GM12878 (cell line): ENCODE measurements at regions not wholly inside any gene's neighbourhood (a gene's known extent, or its start where the extent isn't known, plus 50 kb on each side); places are given as distances from the start of the nearest gene placed in this dataset.
"Not testable (repeated sequence)": the region's sequence is repeated elsewhere in the genome, so short reads cannot be mapped to it uniquely, and the experiment has no call there.

Experiments used
- ATAC-seq: fragments of 200-7000 bp; cut with Tn5 transposase; 3 replicates; pipeline ENCODE4 v1.9.1; 2020; ENCODE audit warnings: mild to moderate bottlenecking, moderate library complexity
- BruUV-seq: library from RNA; stranded (reverse); fragments of 400-500 nt; replicated peaks from 2 replicates; lab custom pipeline; 2021; lab: Mats Ljungman, UMichigan
- CTCF ChIA-PET: fragments of 300-600 bp; sonication (Branson Sonifier 250); formaldehyde crosslinking; extraction: SDS; loops from one replicate; lab custom pipeline; 2021; ENCODE audit warnings: inconsistent platforms; lab: Yijun Ruan, JAX
- POLR2A ChIA-PET: fragments of 350-600 bp; formaldehyde crosslinking; extraction: SDS; loops from one replicate; lab custom pipeline; 2021; ENCODE audit warnings: inconsistent platforms; lab: Charles Lee
- RAD21 ChIA-PET: fragments of 300-600 bp; sonication (Branson Sonifier 250); formaldehyde crosslinking; loops from one replicate; lab custom pipeline; 2023; ENCODE audit warnings: antibody characterized with exemption; ENCODE audit not compliant: unreplicated experiment; lab: Charles Lee
- SMC1A ChIA-PET: fragments of 300-600 bp; sonication (Branson Sonifier 250); formaldehyde crosslinking; loops from one replicate; lab custom pipeline; 2023; ENCODE audit not compliant: unreplicated experiment, uncharacterized antibody; lab: Charles Lee
- DNase-seq: peaks from one replicate; pipeline ENCODE4 v3.0.0-alpha.2; 2011; ENCODE audit warnings: low read depth, low spot score
- FAIRE-seq: peaks from 3 replicates; lab custom pipeline; 2011; peaks lifted over from hg19 to GRCh38; lab: Jason Lieb, UNC
- H2AFZ ChIP-seq: 2 replicates; pipeline ENCODE4 v1.6.0; 2011; ENCODE audit warnings: low read depth, low read length, control low read depth; ENCODE audit not compliant: control insufficient read depth
- H3K27ac ChIP-seq: 2 replicates; pipeline ENCODE4 v1.5.1; 2011; ENCODE audit warnings: control low read depth; ENCODE audit not compliant: control insufficient read depth, insufficient read depth
- H3K27me3 ChIP-seq, 2 experiments: replicated peaks in 1 of 2; 2 replicates each; pipeline versions ENCODE4 v1.6.0 to v1.6.1; 2011; ENCODE audit warnings: low read length in 1 of 2; ENCODE audit not compliant: control insufficient read depth in 2 of 2, insufficient read depth in 2 of 2
- H3K36me3 ChIP-seq, 2 experiments: 2 replicates each; pipeline ENCODE4 v1.5.1; 2011; ENCODE audit warnings: low read length in 1 of 2; ENCODE audit not compliant: control insufficient read depth in 2 of 2, insufficient read depth in 2 of 2
- H3K4me1 ChIP-seq: 2 replicates; pipeline ENCODE4 v1.6.1; 2011; ENCODE audit warnings: mild to moderate bottlenecking, low read length, moderate library complexity, mixed read lengths; ENCODE audit not compliant: control insufficient read depth, insufficient read depth
- H3K4me2 ChIP-seq: 2 replicates; pipeline ENCODE4 v1.6.0; 2011; ENCODE audit warnings: control low read depth; ENCODE audit not compliant: control insufficient read depth, insufficient read depth
- H3K4me3 ChIP-seq: fragments of 200-600 bp; sonication (generic); 2 replicates; pipeline ENCODE4 v1.5.1; 2016
- H3K79me2 ChIP-seq: 2 replicates; pipeline ENCODE4 v1.6.0; 2011; ENCODE audit warnings: low read length; ENCODE audit not compliant: control insufficient read depth, insufficient read depth
- H3K9ac ChIP-seq: 2 replicates; pipeline ENCODE4 v1.8.0; 2011; ENCODE audit warnings: low read length, control low read depth, mixed read lengths; ENCODE audit not compliant: control insufficient read depth, insufficient read depth
- H3K9me3 ChIP-seq: replicated peaks from 3 replicates; pipeline ENCODE4 v1.5.1; 2011; ENCODE audit warnings: mild to moderate bottlenecking, low read length; ENCODE audit not compliant: control insufficient read depth, insufficient read depth
- H4K20me1 ChIP-seq: 2 replicates; pipeline ENCODE4 v1.6.0; 2011; ENCODE audit not compliant: control insufficient read depth, insufficient read depth
- PAX8 ChIP-seq: fragments of 450-650 bp; IDR thresholded peaks from 2 replicates; pipeline ENCODE4 v1.6.1; 2017; ENCODE audit warnings: mild to moderate bottlenecking, moderate library complexity
- RELA ChIP-seq: fragments of 450-650 bp; IDR thresholded peaks from 2 replicates; pipeline ENCODE4 v1.8.0; 2014; ENCODE audit warnings: borderline replicate concordance; ENCODE audit not compliant: partially characterized antibody
- TARDBP ChIP-seq: IDR thresholded peaks from 2 replicates; pipeline ENCODE4 v1.6.1; 2016; ENCODE audit warnings: borderline replicate concordance
- WGBS: methylation state at CpG from one replicate; pipeline ENCODE4 v1.1.6; 2016; ENCODE audit warnings: low lambda C conversion rate; ENCODE audit not compliant: insufficient replicate concordance, insufficient coverage; ENCODE audit errors: missing lambda C conversion rate; 5-methylcytosine and 5-hydroxymethylcytosine counted together
- in situ Hi-C: fragments of 300-500 bp; cut with MboI; formaldehyde crosslinking; loops from 9 replicates; pipeline ENCODE4 v1.14.3; 2018; ENCODE audit warnings: mixed read lengths
- intact Hi-C: fragments of 100-400 bp; cut with micrococcal nuclease; formaldehyde crosslinking; loops from one replicate; pipeline ENCODE4 v1.14.2; 2022; ENCODE audit not compliant: unreplicated experiment

DNA sequence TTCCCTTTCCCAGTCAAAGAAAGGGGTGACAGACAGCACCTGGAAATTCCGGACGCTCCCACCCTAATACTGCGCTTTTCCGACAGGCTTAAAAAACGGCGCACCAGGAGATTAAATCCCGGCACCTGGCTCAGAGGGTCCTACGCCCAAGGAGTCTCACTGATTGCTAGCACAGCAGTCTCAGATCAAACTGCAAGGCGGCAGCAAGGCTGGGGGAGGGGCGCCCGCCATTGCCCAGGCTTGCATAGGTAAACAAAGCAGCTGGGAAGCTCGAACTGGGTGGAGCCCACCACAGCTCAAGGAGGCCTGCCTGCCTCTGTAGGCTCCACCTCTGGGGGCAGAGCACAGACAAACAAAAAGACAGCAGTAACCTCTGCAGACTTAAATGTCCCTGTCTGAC lies 585.7 kb downstream of the TBC1D32 start:
- H3K9ac ChIP-seq, POLR2A ChIA-PET, intact Hi-C loops, H4K20me1 ChIP-seq, H3K9me3 ChIP-seq, H3K36me3 ChIP-seq, H3K27ac ChIP-seq, FAIRE-seq, RAD21 ChIA-PET, H3K4me1 ChIP-seq, H2AFZ ChIP-seq, SMC1A ChIA-PET, H3K79me2 ChIP-seq, ATAC-seq, H3K27me3 ChIP-seq, H3K4me3 ChIP-seq, H3K4me2 ChIP-seq, BruUV-seq, CTCF ChIA-PET, in situ Hi-C loops, DNase-seq: not testable (repeated sequence)
- 63% methylated on average over 12 of the region's 12 CpGs for WGBS

DNA sequence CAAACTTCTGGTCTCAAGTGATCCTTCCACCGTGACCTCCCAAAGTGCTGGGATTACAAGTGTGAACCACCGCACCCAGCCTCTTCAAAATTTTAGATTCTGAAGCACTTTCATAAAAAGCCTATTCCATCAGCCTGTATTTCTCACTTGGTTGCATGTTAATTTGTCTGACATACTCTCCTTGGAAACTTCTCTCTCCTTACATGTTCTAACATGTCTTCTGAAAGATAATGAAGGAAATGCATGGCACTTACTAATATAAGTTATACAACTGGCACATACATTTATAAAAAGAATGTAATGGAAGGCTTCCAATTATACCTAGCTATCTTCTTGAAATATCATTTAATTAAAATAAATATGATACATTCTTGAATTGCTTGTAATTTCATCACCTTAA lies 597.5 kb downstream of the TBC1D32 start:
- Histone ChIP-seq H3K4me1 (no peaks in the 10 kb centered on the region), H2AFZ (no peak overlapping the region), H3K9me3 (no peaks in the 10 kb centered on the region), H3K4me3 (no peak overlapping the region), H3K79me2 (no peaks in the 10 kb centered on the region), H4K20me1 (no peaks in the 10 kb centered on the region), H3K9ac (no peak overlapping the region), H3K4me2 (no peak overlapping the region), H3K27me3 (no peaks in the 10 kb centered on the region), H3K27ac (no peak overlapping the region), H3K36me3 (no peaks in the 10 kb centered on the region)
- BruUV-seq: no TSS peak
- ChIA-PET POLR2A (no interaction called here), RAD21 (no interaction called here), SMC1A (no interaction called here), CTCF (no interaction called here)
- in situ Hi-C loops: no loop called here
- FAIRE-seq (no peak), DNase-seq (no peak), ATAC-seq (no peak)
- TF ChIP-seq PAX8 (no peak), RELA (no peak), TARDBP (no peak)
- 43% methylated on average over 2 of the region's 2 CpGs for WGBS
- intact Hi-C loops: no loop called here
